IMR-90 (cell line): ENCODE measurements at regions not wholly inside any gene's neighbourhood (a gene's known extent, or its start where the extent isn't known, plus 50 kb on each side); places are given as distances from the start of the nearest gene placed in this dataset.
A peak's percentile ranks its signal among the peaks of the same experiment; 100 is the strongest.

Source experiments
- ATAC-seq: fragments of 200-7000 bp; cut with Tn5 transposase; 2 replicates; pipeline ENCODE4 v1.9.1; 2020; ENCODE audit warnings: low read depth, mild to moderate bottlenecking, moderate library complexity
- BruUV-seq: library from RNA; stranded (reverse); fragments of 400-500 nt; replicated peaks from 2 replicates; lab custom pipeline; 2021; lab: Mats Ljungman, UMichigan
- CTCF ChIA-PET: fragments of 300-600 bp; formaldehyde crosslinking; extraction: SDS; loops from one replicate; lab custom pipeline; 2021; ENCODE audit warnings: antibody characterized with exemption; lab: Yijun Ruan, JAX
- POLR2A ChIA-PET: fragments of 300-600 bp; sonication (Branson Sonifier 250); formaldehyde crosslinking; loops from one replicate; lab custom pipeline; 2022; ENCODE audit warnings: antibody characterized with exemption; ENCODE audit not compliant: unreplicated experiment; lab: Charles Lee
- DNase-seq: peaks from one replicate; pipeline ENCODE4 v3.0.0; 2013
- H2AFZ ChIP-seq: replicated peaks from 2 replicates; pipeline ENCODE3; 2013; ENCODE audit warnings: low read length, mild to moderate bottlenecking; ENCODE audit not compliant: poor library complexity
- H2AK5ac ChIP-seq: 2 replicates; pipeline ENCODE4 v1.6.1; 2013; ENCODE audit warnings: low read depth, low read length, inconsistent platforms
- H2AK9ac ChIP-seq: replicated peaks from 2 replicates; pipeline ENCODE3; 2013; ENCODE audit warnings: mild to moderate bottlenecking, low read depth, low read length, moderate library complexity; ENCODE audit not compliant: poor library complexity
- H2BK120ac ChIP-seq: 2 replicates; pipeline ENCODE4 v1.6.1; 2013; ENCODE audit warnings: low read depth, low read length, inconsistent platforms
- H2BK15ac ChIP-seq: 3 replicates; pipeline ENCODE4 v1.6.1; 2013; ENCODE audit warnings: low read depth, low read length, inconsistent platforms
- H2BK20ac ChIP-seq: 2 replicates; pipeline ENCODE4 v1.6.1; 2013; ENCODE audit warnings: low read depth, mild to moderate bottlenecking, inconsistent platforms, low read length, moderate library complexity
- H2BK5ac ChIP-seq: 2 replicates; pipeline ENCODE4 v1.6.1; 2013; ENCODE audit warnings: mild to moderate bottlenecking, low read depth, low read length, inconsistent platforms; ENCODE audit not compliant: poor library complexity, severe bottlenecking
- H3K14ac ChIP-seq: replicated peaks from 2 replicates; pipeline ENCODE4 v1.6.1; 2013; ENCODE audit warnings: low read depth, low read length, inconsistent platforms
- H3K18ac ChIP-seq: 2 replicates; pipeline ENCODE4 v1.6.1; 2013; ENCODE audit warnings: low read depth, low read length, control low read depth
- H3K23ac ChIP-seq: 2 replicates; pipeline ENCODE4 v1.6.1; 2013; ENCODE audit warnings: low read depth, low read length, inconsistent platforms
- H3K27ac ChIP-seq: 2 replicates; pipeline ENCODE4 v1.5.1; 2013; ENCODE audit warnings: mild to moderate bottlenecking, control low read depth, low read length; ENCODE audit not compliant: insufficient read depth
- H3K27me3 ChIP-seq: 2 replicates; pipeline ENCODE4 v1.6.1; 2013; ENCODE audit warnings: low read length; ENCODE audit not compliant: control insufficient read depth, insufficient read depth
- H3K36me3 ChIP-seq: 2 replicates; pipeline ENCODE4 v1.6.1; 2013; ENCODE audit warnings: low read length, mixed read lengths; ENCODE audit not compliant: control insufficient read depth, insufficient read depth
- H3K4ac ChIP-seq: 2 replicates; pipeline ENCODE4 v1.6.1; 2013; ENCODE audit warnings: low read depth, low read length, inconsistent platforms
- H3K4me1 ChIP-seq: 2 replicates; pipeline ENCODE4 v1.6.1; 2013; ENCODE audit warnings: low read length, mixed read lengths; ENCODE audit not compliant: control insufficient read depth, insufficient read depth
- H3K4me2 ChIP-seq: 2 replicates; pipeline ENCODE4 v1.6.1; 2013; ENCODE audit warnings: low read depth, mild to moderate bottlenecking, control low read depth, low read length, moderate library complexity
- H3K4me3 ChIP-seq: 2 replicates; pipeline ENCODE4 v1.5.1; 2013; ENCODE audit warnings: low read depth, mild to moderate bottlenecking, control low read depth, low read length, moderate library complexity; ENCODE audit not compliant: insufficient read depth
- H3K56ac ChIP-seq: 2 replicates; pipeline ENCODE4 v1.6.1; 2013; ENCODE audit warnings: low read length, inconsistent platforms; ENCODE audit not compliant: insufficient read depth; ENCODE audit errors: extremely low read depth
- H3K79me1 ChIP-seq, 2 experiments: 2 replicates each; pipeline ENCODE4 v1.6.1; 2013; ENCODE audit warnings: low read length in 2 of 2, inconsistent platforms in 1 of 2, low read depth in 1 of 2
- H3K9ac ChIP-seq: 2 replicates; pipeline ENCODE4 v1.6.1; 2013; ENCODE audit warnings: low read depth, low read length, control low read depth
- H3K9me1 ChIP-seq: 2 replicates; pipeline ENCODE4 v1.6.1; 2013; ENCODE audit warnings: low read length, inconsistent platforms; ENCODE audit not compliant: insufficient read depth
- H3K9me3 ChIP-seq: 2 replicates; pipeline ENCODE4 v1.6.1; 2013; ENCODE audit warnings: low read length; ENCODE audit not compliant: control insufficient read depth, insufficient read depth
- H4K20me1 ChIP-seq: 2 replicates; pipeline ENCODE4 v1.6.1; 2013; ENCODE audit warnings: low read length, inconsistent platforms; ENCODE audit not compliant: insufficient read depth
- H4K5ac ChIP-seq: 2 replicates; pipeline ENCODE4 v1.6.1; 2013; ENCODE audit warnings: mild to moderate bottlenecking, low read depth, low read length, control low read depth
- H4K8ac ChIP-seq, 2 experiments: 2 replicates each; pipeline ENCODE4 v1.6.1; 2013; ENCODE audit warnings: low read depth in 2 of 2, low read length in 2 of 2, control low read depth in 1 of 2, inconsistent platforms in 1 of 2
- H4K91ac ChIP-seq: 2 replicates; pipeline ENCODE4 v1.6.1; 2013; ENCODE audit warnings: low read depth, low read length, inconsistent platforms; ENCODE audit not compliant: insufficient read depth
- BHLHE40 ChIP-seq: fragments of 150-350 bp; IDR thresholded peaks from 2 replicates; pipeline ENCODE4 v1.6.1; 2016; ENCODE audit warnings: mild to moderate bottlenecking, low read depth, low read length
- CEBPB ChIP-seq: IDR thresholded peaks from 2 replicates; pipeline ENCODE4 v1.6.1; 2012; ENCODE audit warnings: low read depth, low read length, improper control_type of control experiment
- CHD1 ChIP-seq: IDR thresholded peaks from 2 replicates; pipeline ENCODE4 v1.6.1; 2012; ENCODE audit warnings: low read depth, low read length, improper control_type of control experiment
- ELK1 ChIP-seq: fragments of 150-350 bp; IDR thresholded peaks from 2 replicates; pipeline ENCODE4 v1.6.1; 2016; ENCODE audit warnings: low read depth, mild to moderate bottlenecking, low read length, moderate library complexity, borderline replicate concordance
- FOS ChIP-seq: fragments of 150-350 bp; IDR thresholded peaks from 2 replicates; pipeline ENCODE4 v1.6.1; 2016; ENCODE audit warnings: low read depth, low read length
- MAFK ChIP-seq: IDR thresholded peaks from 2 replicates; pipeline ENCODE4 v1.6.1; 2012; ENCODE audit warnings: low read depth, low read length, improper control_type of control experiment
- MAZ ChIP-seq: IDR thresholded peaks from 2 replicates; pipeline ENCODE4 v1.6.1; 2012; ENCODE audit warnings: low read depth, mild to moderate bottlenecking, low read length, improper control_type of control experiment, moderate library complexity, borderline replicate concordance
- MXI1 ChIP-seq: IDR thresholded peaks from 2 replicates; pipeline ENCODE4 v1.6.1; 2012; ENCODE audit warnings: low read depth, mild to moderate bottlenecking, low read length, moderate library complexity, borderline replicate concordance
- NFE2L2 ChIP-seq: fragments of 150-350 bp; IDR thresholded peaks from 2 replicates; pipeline ENCODE4 v1.6.1; 2016; ENCODE audit warnings: low read depth, mild to moderate bottlenecking, low read length
- POLR2A ChIP-seq: IDR thresholded peaks from 2 replicates; pipeline ENCODE4 v1.6.1; 2012; ENCODE audit warnings: mild to moderate bottlenecking, low read depth, low read length
- RAD21 ChIP-seq: IDR thresholded peaks from 2 replicates; pipeline ENCODE4 v1.6.1; 2012; ENCODE audit warnings: low read length, improper control_type of control experiment
- RCOR1 ChIP-seq: IDR thresholded peaks from 2 replicates; pipeline ENCODE4 v1.6.1; 2012; ENCODE audit warnings: mild to moderate bottlenecking, low read length, improper control_type of control experiment; ENCODE audit not compliant: insufficient replicate concordance
- RFX5 ChIP-seq: IDR thresholded peaks from 2 replicates; pipeline ENCODE4 v1.8.0; 2012; ENCODE audit warnings: low read depth, mild to moderate bottlenecking, low read length, moderate library complexity
- SMC3 ChIP-seq: fragments of 150-350 bp; IDR thresholded peaks from 2 replicates; pipeline ENCODE4 v1.6.1; 2016; ENCODE audit warnings: low read depth, mild to moderate bottlenecking, antibody characterized with exemption, low read length, moderate library complexity
- WGBS, 2 experiments: methylation state at CpG; one replicate each; pipeline versions ENCODE4 v1.1.5 to v1.1.7; 2013; ENCODE audit warnings: missing lambda C conversion rate in 2 of 2; ENCODE audit not compliant: insufficient read length in 1 of 2; ENCODE audit errors: extremely low coverage in 2 of 2; 5-methylcytosine and 5-hydroxymethylcytosine counted together
- dilution Hi-C: fragments of 300-500 bp; cut with HindIII; formaldehyde crosslinking; loops from one replicate; pipeline ENCODE4 v1.14.3; 2018; ENCODE audit warnings: low sequenced_read_pairs; ENCODE audit not compliant: unreplicated experiment
- in situ Hi-C: fragments of 300-500 bp; cut with MboI; formaldehyde crosslinking; loops from 3 replicates; pipeline ENCODE4 v1.14.3; 2019; ENCODE audit warnings: low sequenced_read_pairs, inconsistent platforms, mixed read lengths
- intact Hi-C: fragments of 100-400 bp; cut with micrococcal nuclease; formaldehyde crosslinking; loops from 2 replicates; pipeline ENCODE4 v1.10.0; 2022
- TF ChIP-seq, protein P1 (sequence below): conservative IDR thresholded peaks from 2 replicates; pipeline ENCODE4 v1.5.1; 2012; ENCODE audit warnings: mild to moderate bottlenecking, low read depth, low read length, improper control_type of control experiment
- TF ChIP-seq, protein P2 (sequence below): fragments of 150-350 bp; IDR thresholded peaks from 2 replicates; pipeline ENCODE4 v1.6.1; 2017; ENCODE audit warnings: mild to moderate bottlenecking, antibody characterized with exemption, low read length, low read depth

DNA sequence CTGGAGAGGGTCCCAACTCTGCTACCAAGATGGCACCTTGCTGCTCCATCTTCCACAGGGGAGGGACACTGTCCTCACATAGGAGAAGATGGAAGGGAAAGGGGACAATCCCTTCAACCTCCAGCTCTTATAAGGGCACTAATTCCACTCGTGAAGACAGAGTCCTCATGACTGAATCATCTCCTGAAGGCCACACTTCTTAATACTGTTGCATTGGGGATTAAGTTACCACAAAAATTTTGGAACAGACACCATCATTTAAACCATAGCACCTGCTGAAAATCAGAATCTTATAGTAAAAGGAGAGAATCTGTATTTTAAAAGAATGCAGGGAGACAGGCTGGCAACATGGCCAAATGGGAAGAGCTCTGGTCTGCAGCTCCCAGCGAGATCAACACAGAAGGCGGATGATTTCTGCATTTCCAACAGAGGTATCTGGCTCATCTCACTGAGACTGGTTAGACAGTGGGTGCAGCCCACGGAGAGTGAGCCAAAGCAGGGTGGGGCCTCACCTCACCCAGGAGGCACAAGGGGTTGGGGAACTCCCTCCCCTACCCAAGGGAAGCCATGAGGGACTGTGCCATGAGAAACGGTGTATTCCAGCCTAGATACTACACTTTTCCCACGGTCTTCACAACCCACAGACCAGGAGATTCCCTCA, 69.4 kb upstream of the LIPC start:
- POLR2A ChIA-PET = no interaction called here
- TF ChIP-seq MAFK = no peak
- no peak for TF ChIP-seq RAD21
- TF ChIP-seq RCOR1 = no peak
- TF ChIP-seq ELK1 = no peak
- no peak for TF ChIP-seq MXI1
- TF ChIP-seq POLR2A = no peak
- TF ChIP-seq FOS = no peak
- no peak for TF ChIP-seq RFX5
- TF ChIP-seq, protein P1, sequence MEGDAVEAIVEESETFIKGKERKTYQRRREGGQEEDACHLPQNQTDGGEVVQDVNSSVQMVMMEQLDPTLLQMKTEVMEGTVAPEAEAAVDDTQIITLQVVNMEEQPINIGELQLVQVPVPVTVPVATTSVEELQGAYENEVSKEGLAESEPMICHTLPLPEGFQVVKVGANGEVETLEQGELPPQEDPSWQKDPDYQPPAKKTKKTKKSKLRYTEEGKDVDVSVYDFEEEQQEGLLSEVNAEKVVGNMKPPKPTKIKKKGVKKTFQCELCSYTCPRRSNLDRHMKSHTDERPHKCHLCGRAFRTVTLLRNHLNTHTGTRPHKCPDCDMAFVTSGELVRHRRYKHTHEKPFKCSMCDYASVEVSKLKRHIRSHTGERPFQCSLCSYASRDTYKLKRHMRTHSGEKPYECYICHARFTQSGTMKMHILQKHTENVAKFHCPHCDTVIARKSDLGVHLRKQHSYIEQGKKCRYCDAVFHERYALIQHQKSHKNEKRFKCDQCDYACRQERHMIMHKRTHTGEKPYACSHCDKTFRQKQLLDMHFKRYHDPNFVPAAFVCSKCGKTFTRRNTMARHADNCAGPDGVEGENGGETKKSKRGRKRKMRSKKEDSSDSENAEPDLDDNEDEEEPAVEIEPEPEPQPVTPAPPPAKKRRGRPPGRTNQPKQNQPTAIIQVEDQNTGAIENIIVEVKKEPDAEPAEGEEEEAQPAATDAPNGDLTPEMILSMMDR = no peak
- no peak for TF ChIP-seq NFE2L2
- TF ChIP-seq BHLHE40 = no peak
- TF ChIP-seq CHD1 = no peak
- TF ChIP-seq CEBPB = no peak
- TF ChIP-seq SMC3 = no peak
- TF ChIP-seq MAZ = no peak
- TF ChIP-seq, protein P2, sequence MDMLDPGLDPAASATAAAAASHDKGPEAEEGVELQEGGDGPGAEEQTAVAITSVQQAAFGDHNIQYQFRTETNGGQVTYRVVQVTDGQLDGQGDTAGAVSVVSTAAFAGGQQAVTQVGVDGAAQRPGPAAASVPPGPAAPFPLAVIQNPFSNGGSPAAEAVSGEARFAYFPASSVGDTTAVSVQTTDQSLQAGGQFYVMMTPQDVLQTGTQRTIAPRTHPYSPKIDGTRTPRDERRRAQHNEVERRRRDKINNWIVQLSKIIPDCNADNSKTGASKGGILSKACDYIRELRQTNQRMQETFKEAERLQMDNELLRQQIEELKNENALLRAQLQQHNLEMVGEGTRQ = no peak
- no CpG with 5 or more reads among the region's 6 CpGs for WGBS, 2 experiments
- DNase-seq (no peak), ATAC-seq (no peak)
- no peaks in the 10 kb centered on the region for H3K9me3 ChIP-seq
- H3K36me3 ChIP-seq = no peaks in the 10 kb centered on the region
- dilution Hi-C loops (no loop called here), intact Hi-C loops (no loop called here), in situ Hi-C loops (no loop called here)
- H4K5ac ChIP-seq = peak overlapping the region; percentile 90
- H2BK120ac ChIP-seq = peak overlapping the region; percentile 96
- H3K4me3 ChIP-seq = no peak overlapping the region
- H3K27me3 ChIP-seq = no peaks in the 10 kb centered on the region
- H3K23ac ChIP-seq = peak overlapping the region; percentile 77
- H3K4me2 ChIP-seq = no peak overlapping the region
- peak overlapping the region; percentile 89 for H3K27ac ChIP-seq
- peak overlapping the region; percentile 99 for H4K91ac ChIP-seq
- no peaks in the 10 kb centered on the region for H3K79me1 ChIP-seq
- peak overlapping the region; percentile 92 for H3K14ac ChIP-seq
- H3K56ac ChIP-seq = peak overlapping the region; percentile 77; the same call in 1 of the 2 replicates
- H3K9ac ChIP-seq = no peak overlapping the region
- peak overlapping the region; percentile 3 for H2AK9ac ChIP-seq
- BruUV-seq = no TSS peak
- H4K20me1 ChIP-seq = no peaks in the 10 kb centered on the region
- H3K4me1 ChIP-seq = peaks cover 28% of the 10 kb centered on the region
- H2BK5ac ChIP-seq = peak overlapping the region; percentile 94
- peak overlapping the region; percentile 100 for H3K4ac ChIP-seq
- H2AK5ac ChIP-seq = peak overlapping the region; percentile 99
- CTCF ChIA-PET = interaction anchor here (1.2 kb wide), 1 partner anchor 34 kb away, joined by 3 read pairs; no protein-coding TSS in a partner anchor
- H2BK15ac ChIP-seq = peak overlapping the region; percentile 78
- H2BK20ac ChIP-seq = peak overlapping the region; percentile 95
- H3K18ac ChIP-seq = peak overlapping the region; percentile 89
- peaks cover 17% of the 10 kb centered on the region for H3K9me1 ChIP-seq
- peak overlapping the region; percentile 89 to 92 for H4K8ac ChIP-seq
- no peak overlapping the region for H2AFZ ChIP-seq
